ENCODE measurements at regions not wholly inside any gene's neighbourhood (a gene's known extent, or its start where the extent isn't known, plus 50 kb on each side); places are given as distances from the start of the nearest gene placed in this dataset.

- DNase-seq (ENCODE audit: low read depth) = no peak
- no peak overlapping the region for H3K4me3 ChIP-seq (ENCODE audit: low read depth, low read length)
- TF ChIP-seq CTCF (IDR thresholded peaks at IDR 0.05; ENCODE audit: insufficient read depth, low read length) = no peak
Measured at GRCh38 chr3:181879926-181880325, 168.2 kb downstream of the SOX2 start.

GRCh38 chr3:181880331-181880730 is 168.6 kb downstream of the SOX2 start:
- no peak for TF ChIP-seq CTCF (IDR thresholded peaks at IDR 0.05; ENCODE audit: insufficient read depth, low read length)
- H3K4me3 ChIP-seq (ENCODE audit: low read depth, low read length) = no peak overlapping the region
- DNase-seq (ENCODE audit: low read depth) = no peak

GRCh38 chr3:181881749-181882148 is 170.0 kb downstream of the SOX2 start:
- no peak for DNase-seq (ENCODE audit: low read depth)
- no peak for TF ChIP-seq CTCF (IDR thresholded peaks at IDR 0.05; ENCODE audit: insufficient read depth, low read length)
- H3K4me3 ChIP-seq (ENCODE audit: low read depth, low read length) = no peak overlapping the region

GRCh38 chr3:181885868-181886630 is 174.3 kb downstream of the SOX2 start:
- no peak overlapping the region for H3K4me3 ChIP-seq (ENCODE audit: low read depth, low read length)
- TF ChIP-seq CTCF (IDR thresholded peaks at IDR 0.05; ENCODE audit: insufficient read depth, low read length) = no peak
- DNase-seq (ENCODE audit: low read depth) = no peak

- TF ChIP-seq CTCF (IDR thresholded peaks at IDR 0.05; ENCODE audit: insufficient read depth, low read length) = no peak
- DNase-seq (ENCODE audit: low read depth) = no peak
- no peak overlapping the region for H3K4me3 ChIP-seq (ENCODE audit: low read depth, low read length)
Measured at GRCh38 chr3:181886676-181887075, 175.0 kb downstream of the SOX2 start.

- no peak for TF ChIP-seq CTCF (IDR thresholded peaks at IDR 0.05; ENCODE audit: insufficient read depth, low read length)
- no peak overlapping the region for H3K4me3 ChIP-seq (ENCODE audit: low read depth, low read length)
Measured at GRCh38 chr3:181887685-181888084, 176.0 kb downstream of the SOX2 start.

GRCh38 chr3:181888234-181888633 is 176.5 kb downstream of the SOX2 start:
- no peak for DNase-seq (ENCODE audit: low read depth)
- H3K4me3 ChIP-seq (ENCODE audit: low read depth, low read length) = no peak overlapping the region
- TF ChIP-seq CTCF (IDR thresholded peaks at IDR 0.05; ENCODE audit: insufficient read depth, low read length) = no peak

More at GRCh38 chr3:181887685-181888084, 176.0 kb downstream of the SOX2 start:
- DNase-seq (ENCODE audit: low read depth) = no peak

All from fibroblast of the aortic adventitia (primary cell).